GM23338 (cell line): ENCODE measurements at regions not wholly inside any gene's neighbourhood (a gene's known extent, or its start where the extent isn't known, plus 50 kb on each side); places are given as distances from the start of the nearest gene placed in this dataset.

ENCODE experiments used
- ATAC-seq: fragments of 200-7000 bp; cut with Tn5 transposase; 3 replicates; pipeline ENCODE4 v1.9.1; 2020
- DNase-seq: peaks from one replicate; pipeline ENCODE4 v3.0.0-alpha.2; 2015; ENCODE audit warnings: low spot score
- H2AFZ ChIP-seq: fragments of 200-600 bp; sonication (generic); 2 replicates; pipeline ENCODE4 v1.8.0; 2016; ENCODE audit warnings: antibody characterized with exemption, mild to moderate bottlenecking, moderate library complexity
- H3F3A ChIP-seq: fragments of 200-600 bp; sonication (generic); replicated peaks from 2 replicates; pipeline ENCODE4 v1.8.0; 2017; ENCODE audit warnings: antibody characterized with exemption, mixed run types, low read depth
- H3K27ac ChIP-seq: fragments of 200-600 bp; sonication (generic); 2 replicates; pipeline ENCODE4 v1.6.1; 2016; ENCODE audit warnings: low read depth
- H3K27me3 ChIP-seq: fragments of 200-600 bp; sonication (generic); 2 replicates; pipeline ENCODE4 v1.8.0; 2016; ENCODE audit warnings: mild to moderate bottlenecking, mixed run types, moderate library complexity; ENCODE audit not compliant: insufficient read depth
- H3K36me3 ChIP-seq: fragments of 200-600 bp; sonication (generic); 2 replicates; pipeline ENCODE4 v1.8.0; 2016; ENCODE audit warnings: mild to moderate bottlenecking; ENCODE audit not compliant: insufficient read depth
- H3K4me1 ChIP-seq: fragments of 200-600 bp; sonication (generic); 2 replicates; pipeline ENCODE4 v1.8.0; 2016; ENCODE audit warnings: mild to moderate bottlenecking, moderate library complexity; ENCODE audit not compliant: insufficient read depth
- H3K4me2 ChIP-seq: fragments of 200-600 bp; sonication (generic); 2 replicates; pipeline ENCODE4 v1.7.1; 2017; ENCODE audit warnings: mixed run types
- H3K4me3 ChIP-seq: fragments of 200-600 bp; sonication (generic); 2 replicates; pipeline ENCODE4 v1.6.1; 2016; ENCODE audit warnings: mixed run types
- H3K79me2 ChIP-seq: fragments of 200-600 bp; sonication (generic); replicated peaks from 2 replicates; pipeline ENCODE4 v1.8.0; 2017; ENCODE audit warnings: mild to moderate bottlenecking; ENCODE audit not compliant: insufficient read depth
- H3K9me2 ChIP-seq: fragments of 200-600 bp; sonication (generic); 2 replicates; pipeline ENCODE4 v1.8.0; 2017; ENCODE audit not compliant: insufficient read depth
- H4K20me1 ChIP-seq: fragments of 200-600 bp; sonication (generic); replicated peaks from 2 replicates; pipeline ENCODE4 v1.8.0; 2017; ENCODE audit warnings: mild to moderate bottlenecking; ENCODE audit not compliant: insufficient read depth
- H3K27ac Mint-ChIP-seq: 2 replicates; pipeline ENCODE4 v1.8.0; 2020; ENCODE audit warnings: inconsistent platforms, mild to moderate bottlenecking, moderate library complexity, mixed read lengths
- H3K27me3 Mint-ChIP-seq: 3 replicates; pipeline ENCODE4 v1.8.0; 2022; ENCODE audit warnings: low read depth, mild to moderate bottlenecking, moderate library complexity, mixed read lengths, inconsistent platforms; ENCODE audit not compliant: insufficient read depth, poor library complexity
- H3K36me3 Mint-ChIP-seq: 3 replicates; pipeline ENCODE4 v1.8.0; 2021; ENCODE audit warnings: low read depth, mild to moderate bottlenecking, inconsistent platforms, moderate library complexity, mixed read lengths
- H3K4me1 Mint-ChIP-seq: 3 replicates; pipeline ENCODE4 v1.8.0; 2020; ENCODE audit warnings: mild to moderate bottlenecking, inconsistent platforms, mixed read lengths
- H3K4me3 Mint-ChIP-seq: 3 replicates; pipeline ENCODE4 v1.8.0; 2021; ENCODE audit warnings: moderate library complexity, mild to moderate bottlenecking, inconsistent platforms, mixed read lengths
- H3K9me3 Mint-ChIP-seq: 3 replicates; pipeline ENCODE4 v1.8.0; 2020; ENCODE audit warnings: moderate library complexity, mild to moderate bottlenecking, inconsistent platforms, mixed read lengths
- CTCF ChIP-seq, 2 experiments: fragments of 200-600 bp in 1 of 2; sonication (generic) in 1 of 2; conservative IDR thresholded peaks; 2 replicates each; pipeline versions ENCODE4 v1.5.1 to v1.6.1; 2016 to 2017; ENCODE audit warnings: antibody characterized with exemption in 2 of 2, low read depth in 2 of 2, mild to moderate bottlenecking in 2 of 2, moderate library complexity in 1 of 2
- EZH2phosphoT487 ChIP-seq: fragments of 200-600 bp; sonication (generic); IDR thresholded peaks from one replicate; pipeline ENCODE4 v1.8.1; 2018; ENCODE audit warnings: antibody characterized with exemption; ENCODE audit not compliant: unreplicated experiment
- NANOG ChIP-seq: IDR thresholded peaks from 2 replicates; pipeline ENCODE4 v1.6.1; 2016; ENCODE audit warnings: antibody characterized with exemption, borderline replicate concordance
- ZNF114 ChIP-seq: fragments of 250-450 bp; sonication (Bioruptor Pico); IDR thresholded peaks from 2 replicates; pipeline ENCODE4 v1.5.0; 2020; ENCODE audit warnings: mild to moderate bottlenecking, moderate library complexity
- ZNF462 ChIP-seq: fragments of 250-450 bp; sonication (Bioruptor Pico); IDR thresholded peaks from 2 replicates; pipeline ENCODE4 v1.5.0; 2020; ENCODE audit warnings: mild to moderate bottlenecking, moderate library complexity

- TF ChIP-seq ZNF462 (CRISPR knock-in tag) (no peak), NANOG (no peak), ZNF114 (CRISPR knock-in tag) (no peak), EZH2phosphoT487 (no peak), CTCF (conservative IDR thresholded peaks at IDR 0.05; ENCODE audit: low read depth in 2 of 2) (no peak)
These were observed 187.4 kb upstream of the SLC8A1 start (continued) for GRCh38 chr2:40639320-40639719.

- no peak overlapping the region for H3K4me3 Mint-ChIP-seq
- ATAC-seq (no peak), DNase-seq (no peak)
- H3K27me3 ChIP-seq = no peaks in the 10 kb centered on the region
- H3K4me2 ChIP-seq = no peak overlapping the region
- H3K4me1 Mint-ChIP-seq = no peaks in the 10 kb centered on the region; the same call in 2 of the 3 replicates
- no peaks in the 10 kb centered on the region for H3K9me2 ChIP-seq
- H3K79me2 ChIP-seq = no peaks in the 10 kb centered on the region
- no peak overlapping the region for H3K27ac Mint-ChIP-seq
- no peak overlapping the region for H3K4me3 ChIP-seq
- H3K27ac ChIP-seq = no peak overlapping the region
- no peaks in the 10 kb centered on the region for H4K20me1 ChIP-seq
- H3F3A ChIP-seq = no peaks in the 10 kb centered on the region
- no peaks in the 10 kb centered on the region for H3K36me3 ChIP-seq
- H3K9me3 Mint-ChIP-seq = no peaks in the 10 kb centered on the region
- no peak overlapping the region for H2AFZ ChIP-seq
- H3K27me3 Mint-ChIP-seq = peaks cover 3% of the 10 kb centered on the region
- H3K4me1 ChIP-seq = no peaks in the 10 kb centered on the region
- TF ChIP-seq ZNF114 (CRISPR knock-in tag) (no peak), ZNF462 (CRISPR knock-in tag) (no peak)
- no peaks in the 10 kb centered on the region for H3K36me3 Mint-ChIP-seq
These were observed 190.3 kb upstream of the SLC8A1 start for GRCh38 chr2:40642237-40642636.
